Astrocyte of the spinal cord (primary cell): ENCODE measurements at regions not wholly inside any gene's neighbourhood (a gene's known extent, or its start where the extent isn't known, plus 50 kb on each side); places are given as distances from the start of the nearest gene placed in this dataset.
"Not testable (repeated sequence)": the region's sequence is repeated elsewhere in the genome, so short reads cannot be mapped to it uniquely, and the experiment has no call there.

Experiments used
- DNase-seq: peaks from one replicate; pipeline ENCODE4 v3.0.0; 2011; ENCODE audit warnings: low read depth, low spot score
- H3K4me3 ChIP-seq: 2 replicates; pipeline ENCODE4 v1.5.1; 2011; ENCODE audit warnings: low read depth, mild to moderate bottlenecking, low read length, moderate library complexity
- in situ Hi-C: cut with HindIII; loops from 2 replicates; pipeline ENCODE4 v1.10.0; 2017; ENCODE audit warnings: low sequenced_read_pairs
- TF ChIP-seq, protein P1 (sequence below): IDR thresholded peaks from 2 replicates; pipeline ENCODE4 v1.5.1; 2012; ENCODE audit warnings: low read depth, mild to moderate bottlenecking, low read length, inconsistent platforms

DNA sequence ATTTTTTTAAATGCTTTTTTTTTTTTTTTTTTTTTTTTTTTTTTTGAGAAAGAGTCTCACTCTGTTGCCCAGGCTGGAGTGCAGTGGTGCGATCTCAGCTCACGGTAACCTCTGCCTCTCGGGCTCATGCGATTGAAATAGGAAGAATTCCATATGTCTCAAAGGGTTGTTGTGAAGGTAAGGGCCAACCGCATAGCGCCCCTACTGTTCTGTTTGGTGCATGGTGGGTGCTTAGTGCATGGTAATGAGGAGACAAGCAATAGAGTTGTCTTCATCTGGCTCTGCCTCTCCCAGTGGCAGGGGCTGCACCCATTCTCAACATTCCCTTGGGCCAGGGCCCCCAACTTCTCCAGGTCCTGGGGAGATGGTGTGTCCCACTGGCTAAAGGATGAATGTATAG lies 68.7 kb downstream of the RASL11A start:
- peak; percentile 44 for DNase-seq
- TF ChIP-seq, protein P1, sequence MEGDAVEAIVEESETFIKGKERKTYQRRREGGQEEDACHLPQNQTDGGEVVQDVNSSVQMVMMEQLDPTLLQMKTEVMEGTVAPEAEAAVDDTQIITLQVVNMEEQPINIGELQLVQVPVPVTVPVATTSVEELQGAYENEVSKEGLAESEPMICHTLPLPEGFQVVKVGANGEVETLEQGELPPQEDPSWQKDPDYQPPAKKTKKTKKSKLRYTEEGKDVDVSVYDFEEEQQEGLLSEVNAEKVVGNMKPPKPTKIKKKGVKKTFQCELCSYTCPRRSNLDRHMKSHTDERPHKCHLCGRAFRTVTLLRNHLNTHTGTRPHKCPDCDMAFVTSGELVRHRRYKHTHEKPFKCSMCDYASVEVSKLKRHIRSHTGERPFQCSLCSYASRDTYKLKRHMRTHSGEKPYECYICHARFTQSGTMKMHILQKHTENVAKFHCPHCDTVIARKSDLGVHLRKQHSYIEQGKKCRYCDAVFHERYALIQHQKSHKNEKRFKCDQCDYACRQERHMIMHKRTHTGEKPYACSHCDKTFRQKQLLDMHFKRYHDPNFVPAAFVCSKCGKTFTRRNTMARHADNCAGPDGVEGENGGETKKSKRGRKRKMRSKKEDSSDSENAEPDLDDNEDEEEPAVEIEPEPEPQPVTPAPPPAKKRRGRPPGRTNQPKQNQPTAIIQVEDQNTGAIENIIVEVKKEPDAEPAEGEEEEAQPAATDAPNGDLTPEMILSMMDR = peak; percentile 79
- no peak overlapping the region for H3K4me3 ChIP-seq
- in situ Hi-C loops = no loop called here

DNA sequence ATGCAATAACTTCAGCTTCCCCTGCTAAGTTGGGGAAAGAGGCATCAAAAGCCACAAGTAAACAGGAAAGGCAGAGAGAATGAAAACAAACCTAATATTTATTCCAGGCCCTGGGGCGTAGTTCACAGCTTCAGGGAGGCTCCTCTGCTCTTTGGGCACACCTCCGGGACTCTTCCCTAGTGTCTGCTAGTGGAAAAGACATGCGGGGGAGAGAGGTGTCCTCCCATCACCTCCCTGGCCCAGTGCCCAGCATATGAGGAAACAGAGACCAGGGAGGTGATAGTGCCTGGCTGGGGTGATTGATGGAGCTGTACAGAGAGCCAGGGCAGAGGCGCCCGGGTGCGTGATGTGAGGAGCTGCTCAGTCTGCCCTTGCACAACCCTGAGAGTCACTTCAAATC lies 71.0 kb downstream of the RASL11A start:
- no peak overlapping the region for H3K4me3 ChIP-seq
- TF ChIP-seq, protein P1 = no peak
- in situ Hi-C loops = no loop called here
- no peak for DNase-seq

DNA sequence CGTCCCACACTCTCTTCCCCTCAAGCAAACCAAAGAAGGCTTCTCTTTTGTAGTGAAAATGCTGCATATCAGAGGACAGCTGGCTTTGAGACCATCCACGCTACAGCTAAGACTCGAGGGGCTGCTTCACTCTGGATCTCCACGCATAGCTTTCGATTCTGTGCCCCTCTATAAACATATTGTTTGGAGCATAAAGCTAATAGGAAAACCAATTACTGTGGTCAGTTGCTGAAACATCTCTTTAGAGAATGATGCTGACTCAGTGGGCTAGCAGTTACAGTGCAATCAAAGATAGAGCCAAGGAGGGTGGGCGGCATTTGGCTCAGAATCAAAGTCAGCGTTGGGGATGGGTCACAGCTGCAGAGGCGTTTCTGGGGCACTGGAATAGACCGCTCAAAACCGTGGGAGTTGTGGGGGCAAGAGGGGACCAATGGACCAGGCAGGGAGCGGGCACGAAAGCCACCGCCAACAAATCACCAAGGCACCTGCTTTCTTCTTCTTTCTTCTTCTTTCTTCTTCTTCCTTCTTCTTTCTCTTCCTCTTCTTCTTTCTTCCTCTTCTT lies 76.7 kb downstream of the RASL11A start:
- H3K4me3 ChIP-seq = no peak overlapping the region
- in situ Hi-C loops = no loop called here
- TF ChIP-seq, protein P1 = no peak
- no peak for DNase-seq

DNA sequence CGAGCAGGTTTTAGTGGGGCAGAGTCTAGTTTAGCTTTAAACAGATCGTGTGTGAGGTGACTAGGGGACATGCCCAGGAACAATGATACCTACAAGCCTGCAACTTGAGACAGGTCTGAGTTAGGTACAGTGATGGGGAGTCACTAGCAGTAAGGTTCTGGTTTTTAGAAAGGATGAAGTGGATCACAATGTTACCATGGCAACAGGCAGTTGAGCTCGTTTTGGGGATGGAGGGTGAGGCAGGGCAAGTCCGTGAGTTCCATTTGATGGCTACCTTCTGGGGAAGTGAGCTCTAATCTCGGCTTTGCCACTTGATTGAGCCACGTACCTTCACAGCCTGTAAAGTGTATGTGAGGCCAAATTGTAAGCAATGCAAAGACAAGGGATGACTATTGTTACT lies 76.0 kb upstream of the GTF3A start:
- DNase-seq = no peak
- H3K4me3 ChIP-seq = no peak overlapping the region
- TF ChIP-seq, protein P1 = no peak
- in situ Hi-C loops = no loop called here

DNA sequence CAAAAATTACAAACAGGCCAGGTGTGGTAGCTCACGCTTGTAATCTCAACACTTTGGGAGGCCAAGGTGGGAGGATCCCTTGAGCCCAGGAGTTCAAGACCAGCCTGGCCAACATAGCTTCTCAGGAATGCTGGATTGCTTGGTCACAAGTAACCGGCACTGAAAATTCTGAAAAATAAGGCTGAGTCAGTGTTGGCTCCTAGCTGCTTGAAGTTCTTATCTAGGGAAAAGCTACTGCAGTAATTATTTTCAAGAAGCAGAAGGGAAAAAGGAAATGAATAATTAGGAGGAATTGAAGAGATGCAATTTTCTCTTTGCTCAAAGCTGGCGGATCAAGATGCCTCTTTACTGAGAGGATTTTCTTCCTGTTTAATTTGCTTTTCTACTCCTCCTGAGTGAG lies 75.0 kb upstream of the GTF3A start:
- no peak overlapping the region for H3K4me3 ChIP-seq
- TF ChIP-seq, protein P1 = no peak
- no peak for DNase-seq
- in situ Hi-C loops = no loop called here

DNA sequence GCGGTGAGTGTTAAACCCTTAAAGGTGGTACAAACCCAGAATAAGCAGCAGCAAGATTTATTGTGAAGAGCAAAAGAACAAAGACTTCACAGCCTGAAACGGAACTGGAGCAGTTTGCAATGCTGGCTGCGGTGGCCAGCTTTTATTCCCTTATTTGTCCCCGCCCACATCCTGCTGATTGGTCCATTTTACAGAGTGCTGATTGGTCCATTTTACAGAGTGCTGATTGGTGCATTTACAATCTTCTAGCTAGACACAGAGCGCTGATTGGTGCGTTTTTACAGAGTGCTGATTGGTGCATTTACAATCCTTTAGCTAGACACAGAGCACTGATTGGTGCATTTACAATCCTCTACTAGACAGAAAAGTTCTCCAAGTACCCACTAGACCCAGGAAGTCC lies 73.6 kb upstream of the GTF3A start:
- H3K4me3 ChIP-seq, DNase-seq, in situ Hi-C loops: not testable (repeated sequence)

DNA sequence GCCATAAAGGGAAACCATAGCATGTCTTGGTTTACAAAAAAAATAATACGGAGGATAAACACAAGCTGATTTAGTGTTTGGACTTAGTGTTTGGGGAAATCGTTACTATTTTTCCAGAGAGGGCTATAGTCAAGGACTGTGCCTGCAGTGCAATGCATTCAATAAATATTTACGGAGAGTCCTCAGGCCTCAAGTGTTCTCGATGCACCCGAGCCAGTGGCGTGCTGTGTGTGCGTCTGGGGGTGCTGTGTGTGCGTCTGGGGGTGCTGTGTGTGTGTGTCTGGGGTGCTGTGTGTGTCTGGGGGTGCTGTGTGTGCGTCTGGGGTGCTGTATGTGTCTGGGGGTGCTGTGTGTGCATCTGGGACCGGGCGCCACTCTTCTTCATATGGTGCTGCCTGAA lies 71.7 kb upstream of the GTF3A start:
- TF ChIP-seq, protein P1 = no peak
- DNase-seq = no peak
- no peak overlapping the region for H3K4me3 ChIP-seq
- in situ Hi-C loops = no loop called here
